ENCODE measurements at regions not wholly inside any gene's neighbourhood (a gene's known extent, or its start where the extent isn't known, plus 50 kb on each side); places are given as distances from the start of the nearest gene placed in this dataset.

DNA sequence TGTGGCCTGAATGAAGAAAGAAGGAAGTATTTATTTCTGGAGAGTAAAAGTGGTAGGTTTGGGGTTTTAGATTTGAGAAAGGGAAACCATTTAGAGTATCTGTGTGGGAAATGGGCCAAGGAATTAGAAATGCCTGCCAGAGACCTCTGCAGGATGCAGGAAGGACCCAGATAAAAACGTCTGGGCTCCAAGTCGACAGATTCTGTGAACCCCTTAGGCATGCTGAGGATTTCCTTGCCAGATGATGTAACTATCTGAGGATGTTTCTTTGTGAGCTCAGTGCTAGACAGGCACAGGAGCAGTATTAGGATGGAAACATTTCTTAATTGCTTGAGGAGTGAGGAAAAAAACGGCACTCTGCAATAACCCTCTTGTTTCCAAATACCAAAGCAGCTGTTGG is 251.8 kb upstream of the DMRT1 start:
- Histone ChIP-seq H3K36me3 (ENCODE audit: low read depth, low read length) (peaks cover 13% of the 10 kb centered on the region; the same call in 1 of the 2 replicates), H3K27me3 (ENCODE audit: low read length) (no peaks in the 10 kb centered on the region), H4K20me1 (ENCODE audit: low read length) (no peaks in the 10 kb centered on the region), H3K9me2 (replicated peaks; ENCODE audit: low read length) (no peaks in the 10 kb centered on the region), H2AFZ (ENCODE audit: low read length) (no peak overlapping the region), H3K9me3 (ENCODE audit: low read length) (no peaks in the 10 kb centered on the region), H3K4me2 (ENCODE audit: low read length) (no peak overlapping the region), H3K79me2 (ENCODE audit: low read length) (no peaks in the 10 kb centered on the region), H3K4me1 (ENCODE audit: insufficient read depth, low read length) (peaks cover 21% of the 10 kb centered on the region), H3F3A (ENCODE audit: low read length, unreplicated experiment) (peaks cover 7% of the 10 kb centered on the region), H3K9ac (ENCODE audit: low read length) (no peak overlapping the region), H3K4me3 (ENCODE audit: low read length) (no peak overlapping the region), H3K27ac (ENCODE audit: low read length) (no peak overlapping the region)
- ATAC-seq (no peak), DNase-seq (no peak)
- intact Hi-C loops (cut with micrococcal nuclease), result no loop called here
- no TSS peak for BruUV-seq (replicated peaks)
- TF ChIP-seq EZH2phosphoT487 (IDR thresholded peaks at IDR 0.05; ENCODE audit: borderline replicate concordance, low read length), result no peak
- no peak for TF ChIP-seq EZH2 (IDR thresholded peaks at IDR 0.05; ENCODE audit: low read length, unreplicated experiment)
- no peak for TF ChIP-seq CTCF (conservative IDR thresholded peaks at IDR 0.05; ENCODE audit: low read depth, low read length)
- ChIA-PET CTCF (no interaction called here), POLR2A (ENCODE audit: unreplicated experiment) (no interaction called here)

DNA sequence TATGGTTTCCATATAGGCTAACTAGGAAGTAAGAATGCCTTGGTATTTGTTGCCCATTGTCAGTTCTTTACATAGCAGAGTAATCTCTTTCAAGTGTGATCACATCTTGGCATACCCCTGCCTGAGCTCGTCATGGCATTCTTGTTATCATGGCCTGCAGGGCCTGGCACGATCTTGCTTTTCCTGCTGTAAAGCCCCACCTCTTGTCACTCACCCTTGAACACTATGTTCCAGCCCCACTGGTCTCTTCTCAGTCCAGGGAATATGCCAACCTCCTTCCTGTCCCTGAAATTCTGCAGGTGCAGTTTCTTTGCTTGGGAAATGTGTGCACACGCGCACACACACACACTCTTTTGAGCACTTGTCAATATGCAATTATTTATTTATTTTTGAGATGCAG is 250.2 kb upstream of the DMRT1 start:
- TF ChIP-seq EZH2 (IDR thresholded peaks at IDR 0.05; ENCODE audit: low read length, unreplicated experiment), result no peak
- TF ChIP-seq EZH2phosphoT487 (IDR thresholded peaks at IDR 0.05; ENCODE audit: borderline replicate concordance, low read length), result no peak
- Histone ChIP-seq H2AFZ (ENCODE audit: low read length) (no peak overlapping the region), H3K36me3 (ENCODE audit: low read depth, low read length) (peaks cover 13% of the 10 kb centered on the region; the same call in 1 of the 2 replicates), H3K79me2 (ENCODE audit: low read length) (no peaks in the 10 kb centered on the region), H3K4me2 (ENCODE audit: low read length) (no peak overlapping the region), H3K9me2 (replicated peaks; ENCODE audit: low read length) (no peaks in the 10 kb centered on the region), H3K4me3 (ENCODE audit: low read length) (no peak overlapping the region), H3K4me1 (ENCODE audit: insufficient read depth, low read length) (peaks cover 21% of the 10 kb centered on the region), H3F3A (ENCODE audit: low read length, unreplicated experiment) (peaks cover 7% of the 10 kb centered on the region), H3K9me3 (ENCODE audit: low read length) (no peaks in the 10 kb centered on the region), H3K27me3 (ENCODE audit: low read length) (no peaks in the 10 kb centered on the region), H3K27ac (ENCODE audit: low read length) (peak overlapping the region; percentile 93), H3K9ac (ENCODE audit: low read length) (peak overlapping the region; percentile 37; the same call in 1 of the 2 replicates), H4K20me1 (ENCODE audit: low read length) (no peaks in the 10 kb centered on the region)
- POLR2A ChIA-PET (ENCODE audit: unreplicated experiment), result no interaction called here
- intact Hi-C loops (cut with micrococcal nuclease), result no loop called here
- CTCF ChIA-PET, result no interaction called here
- ATAC-seq (peak; percentile 25; the same call in 1 of the 2 replicates), DNase-seq (peak; percentile 29)
- BruUV-seq (replicated peaks), result no TSS peak

- ATAC-seq, result peak; percentile 84
Observed at GRCh38 chr9:592225-592624, 249.3 kb upstream of the DMRT1 start.

More at GRCh38 chr9:592225-592624, 249.3 kb upstream of the DMRT1 start:
- H3K4me1 ChIP-seq (ENCODE audit: insufficient read depth, low read length), result peaks cover 21% of the 10 kb centered on the region
- peak; percentile 83 for DNase-seq
- H3K9ac ChIP-seq (ENCODE audit: low read length), result peak overlapping the region; percentile 48; the same call in 1 of the 2 replicates
- H3K27me3 ChIP-seq (ENCODE audit: low read length), result no peaks in the 10 kb centered on the region
- no peaks in the 10 kb centered on the region for H4K20me1 ChIP-seq (ENCODE audit: low read length)
- peak overlapping the region; percentile 69 for H3K4me2 ChIP-seq (ENCODE audit: low read length)
- CTCF ChIA-PET, result no interaction called here
- peaks cover 13% of the 10 kb centered on the region; the same call in 1 of the 2 replicates for H3K36me3 ChIP-seq (ENCODE audit: low read depth, low read length)
- BruUV-seq (replicated peaks), result no TSS peak
- H2AFZ ChIP-seq (ENCODE audit: low read length), result peak overlapping the region; percentile 35; the same call in 1 of the 2 replicates
- no peak overlapping the region; the same call in 1 of the 2 replicates for H3K4me3 ChIP-seq (ENCODE audit: low read length)
- TF ChIP-seq CTCF (conservative IDR thresholded peaks at IDR 0.05; ENCODE audit: low read depth, low read length) (no peak), EZH2 (IDR thresholded peaks at IDR 0.05; ENCODE audit: low read length, unreplicated experiment) (no peak), EZH2phosphoT487 (IDR thresholded peaks at IDR 0.05; ENCODE audit: borderline replicate concordance, low read length) (no peak)
- no peaks in the 10 kb centered on the region for H3K79me2 ChIP-seq (ENCODE audit: low read length)
- no peaks in the 10 kb centered on the region for H3K9me2 ChIP-seq (replicated peaks; ENCODE audit: low read length)
- POLR2A ChIA-PET (ENCODE audit: unreplicated experiment), result no interaction called here
- H3F3A ChIP-seq (ENCODE audit: low read length, unreplicated experiment), result peaks cover 7% of the 10 kb centered on the region
- intact Hi-C loops (cut with micrococcal nuclease), result loop anchor here (2.0 kb wide), 1 partner anchor 87 kb away; the partner anchor contains the start of gene KANK1
- H3K27ac ChIP-seq (ENCODE audit: low read length), result peak overlapping the region; percentile 93
- no peaks in the 10 kb centered on the region for H3K9me3 ChIP-seq (ENCODE audit: low read length)
